Hypothalamus (tissue), 51 donors: ENCODE measurements at regions not wholly inside any gene's neighbourhood (a gene's known extent, or its start where the extent isn't known, plus 50 kb on each side); places are given as distances from the start of the nearest gene placed in this dataset.

Experiments
- DNase-seq, 51 donors: peaks; one replicate each; lab custom pipeline; 2025; lab: John Stamatoyannopoulos, UW

GRCh38 chr15:70412794-70413193 is 315.1 kb upstream of the TLE3 start:
- no peak for DNase-seq

GRCh38 chr15:70411143-70411863 is 313.6 kb upstream of the TLE3 start:
- no peak for DNase-seq

- DNase-seq: no peak
Measured at GRCh38 chr15:70410371-70410985, 312.8 kb upstream of the TLE3 start.

- DNase-seq: no peak
Measured at GRCh38 chr15:70409388-70409787, 311.7 kb upstream of the TLE3 start.

GRCh38 chr15:70407955-70408354 is 310.2 kb upstream of the TLE3 start:
- no peak for DNase-seq

GRCh38 chr15:70407336-70407670 is 309.6 kb upstream of the TLE3 start:
- DNase-seq: no peak

GRCh38 chr15:70406617-70407335 is 309.1 kb upstream of the TLE3 start:
- DNase-seq: no peak

- DNase-seq: no peak
Measured at GRCh38 chr15:70401709-70402108, 304.0 kb upstream of the TLE3 start.

- DNase-seq: no peak
Measured at GRCh38 chr15:70400766-70401541, 303.2 kb upstream of the TLE3 start.

GRCh38 chr15:70399204-70399603 is 301.5 kb upstream of the TLE3 start:
- no peak for DNase-seq

- DNase-seq: no peak
Measured at GRCh38 chr15:70398694-70399093, 301.0 kb upstream of the TLE3 start.

- DNase-seq: no peak
Measured at GRCh38 chr15:70396807-70397206, 299.1 kb upstream of the TLE3 start.

GRCh38 chr15:70395164-70395563 is 297.4 kb upstream of the TLE3 start:
- no peak for DNase-seq

- no peak for DNase-seq
Measured at GRCh38 chr15:70390723-70391122, 293.0 kb upstream of the TLE3 start.

GRCh38 chr15:70387993-70388392 is 290.3 kb upstream of the TLE3 start:
- DNase-seq: no peak

- no peak for DNase-seq
Measured at GRCh38 chr15:70387081-70387480, 289.4 kb upstream of the TLE3 start.

GRCh38 chr15:70385711-70386110 is 288.0 kb upstream of the TLE3 start:
- no peak for DNase-seq

GRCh38 chr15:70385052-70385451 is 287.3 kb upstream of the TLE3 start:
- no peak for DNase-seq

GRCh38 chr15:70383856-70384255 is 286.1 kb upstream of the TLE3 start:
- DNase-seq: peak in 1 of 51 donors; percentile 4

- DNase-seq: no peak
Measured at GRCh38 chr15:70382762-70383458, 285.2 kb upstream of the TLE3 start.
